Liver (tissue), 8 donors: ENCODE measurements at regions not wholly inside any gene's neighbourhood (a gene's known extent, or its start where the extent isn't known, plus 50 kb on each side); places are given as distances from the start of the nearest gene placed in this dataset.

Source experiments
- DNase-seq: peaks from one replicate; pipeline ENCODE4 v3.0.0-alpha.2; 2017; ENCODE audit warnings: low spot score
- H3K27ac ChIP-seq, 2 donors: one replicate each; pipeline ENCODE4 v1.7.0; 2013; ENCODE audit warnings: inconsistent platforms in 2 of 2, low read length in 2 of 2, control low read depth in 1 of 2, low read depth in 1 of 2, mild to moderate bottlenecking in 1 of 2
- H3K27me3 ChIP-seq, 4 donors: one replicate each; pipeline versions ENCODE4 v1.6.1 to v1.7.0; 2013; ENCODE audit warnings: low read length in 3 of 4, inconsistent platforms in 1 of 4, mild to moderate bottlenecking in 1 of 4, moderate library complexity in 1 of 4; ENCODE audit not compliant: control insufficient read depth in 4 of 4, insufficient read depth in 4 of 4
- H3K36me3 ChIP-seq, 4 donors: one replicate each; pipeline versions ENCODE4 v1.6.1 to v1.7.0; 2013; ENCODE audit warnings: low read length in 3 of 4, mild to moderate bottlenecking in 3 of 4, low read depth in 1 of 4, moderate library complexity in 1 of 4; ENCODE audit not compliant: control insufficient read depth in 4 of 4, insufficient read depth in 3 of 4
- H3K4me1 ChIP-seq, 4 donors: one replicate each; pipeline versions ENCODE4 v1.6.1 to v1.7.0; 2013; ENCODE audit warnings: low read length in 3 of 4, mild to moderate bottlenecking in 3 of 4, moderate library complexity in 1 of 4; ENCODE audit not compliant: control insufficient read depth in 4 of 4, insufficient read depth in 4 of 4
- H3K4me3 ChIP-seq, 3 donors: one replicate each; pipeline versions ENCODE4 v1.6.1 to v1.7.0; 2013; ENCODE audit warnings: low read length in 3 of 3, control low read depth in 1 of 3, low read depth in 1 of 3, mild to moderate bottlenecking in 1 of 3
- H3K9ac ChIP-seq, 2 donors: one replicate each; pipeline ENCODE4 v1.7.0; 2013; ENCODE audit warnings: low read length in 2 of 2, mild to moderate bottlenecking in 2 of 2, moderate library complexity in 2 of 2, control low read depth in 1 of 2, low read depth in 1 of 2
- H3K9me3 ChIP-seq, 4 donors: one replicate each; pipeline versions ENCODE4 v1.6.1 to v1.7.0; 2013; ENCODE audit warnings: low read length in 3 of 4; ENCODE audit not compliant: control insufficient read depth in 4 of 4
- ATF3 ChIP-seq: IDR thresholded peaks from 2 replicates; pipeline ENCODE4 v1.6.1; 2016; ENCODE audit warnings: antibody characterized with exemption
- CTCF ChIP-seq: fragments of 150-350 bp; IDR thresholded peaks from 2 replicates; pipeline ENCODE4 v1.5.1; 2017; ENCODE audit warnings: improper control_type of control experiment, low read depth, low read length; ENCODE audit not compliant: missing input control
- EGR1 ChIP-seq, 2 donors: IDR thresholded peaks; 2 replicates each; pipeline ENCODE4 v1.6.1; 2016 to 2018; ENCODE audit warnings: antibody characterized with exemption in 2 of 2, low read depth in 2 of 2
- FOXA1 ChIP-seq: IDR thresholded peaks from 2 replicates; pipeline ENCODE4 v1.6.1; 2016; ENCODE audit warnings: antibody characterized with exemption
- FOXA2 ChIP-seq: IDR thresholded peaks from 2 replicates; pipeline ENCODE4 v1.6.1; 2016; ENCODE audit warnings: antibody characterized with exemption
- GABPA ChIP-seq, 2 donors: IDR thresholded peaks in 1 of 2; conservative IDR thresholded peaks in 1 of 2; 2 replicates each; pipeline ENCODE4 v1.6.1; 2016; ENCODE audit warnings: antibody characterized with exemption in 2 of 2, mild to moderate bottlenecking in 1 of 2, moderate library complexity in 1 of 2
- HNF4A ChIP-seq, 2 donors: conservative IDR thresholded peaks; 2 replicates each; pipeline ENCODE4 v1.6.1; 2016; ENCODE audit warnings: antibody characterized with exemption in 2 of 2, mild to moderate bottlenecking in 2 of 2
- HNF4G ChIP-seq: IDR thresholded peaks from 2 replicates; pipeline ENCODE4 v1.6.1; 2016; ENCODE audit warnings: antibody characterized with exemption
- JUND ChIP-seq, 2 donors: IDR thresholded peaks; 2 replicates each; pipeline ENCODE4 v1.6.1; 2016; ENCODE audit warnings: antibody characterized with exemption in 2 of 2
- MAX ChIP-seq: IDR thresholded peaks from 2 replicates; pipeline ENCODE4 v1.6.1; 2016; ENCODE audit warnings: antibody characterized with exemption
- NR2F2 ChIP-seq: IDR thresholded peaks from 2 replicates; pipeline ENCODE4 v1.6.1; 2016; ENCODE audit warnings: antibody characterized with exemption
- RAD21 ChIP-seq, 2 donors: IDR thresholded peaks; 2 replicates each; pipeline ENCODE4 v1.6.1; 2016; ENCODE audit warnings: antibody characterized with exemption in 2 of 2, mild to moderate bottlenecking in 2 of 2
- REST ChIP-seq: IDR thresholded peaks from 2 replicates; pipeline ENCODE4 v1.6.1; 2016; ENCODE audit warnings: antibody characterized with exemption, mild to moderate bottlenecking
- RXRA ChIP-seq, 2 donors: IDR thresholded peaks; 2 replicates each; pipeline ENCODE4 v1.6.1; 2017 to 2018; ENCODE audit warnings: antibody characterized with exemption in 2 of 2, mild to moderate bottlenecking in 1 of 2
- SP1 ChIP-seq: IDR thresholded peaks from 2 replicates; pipeline ENCODE4 v1.6.1; 2018; ENCODE audit warnings: antibody characterized with exemption, mild to moderate bottlenecking
- TAF1 ChIP-seq: conservative IDR thresholded peaks from 2 replicates; pipeline ENCODE4 v1.6.1; 2016; ENCODE audit warnings: antibody characterized with exemption, mild to moderate bottlenecking
- YY1 ChIP-seq: IDR thresholded peaks from 2 replicates; pipeline ENCODE4 v1.6.1; 2016; ENCODE audit warnings: antibody characterized with exemption, mild to moderate bottlenecking
- ZBTB33 ChIP-seq: IDR thresholded peaks from 2 replicates; pipeline ENCODE4 v1.6.1; 2016; ENCODE audit warnings: antibody characterized with exemption
- WGBS: extraction: QIAGEN DNeasy Blood & Tissue Kit; methylation state at CpG from one replicate; pipeline ENCODE4 v1.1.7; 2013; 5-methylcytosine and 5-hydroxymethylcytosine counted together
- donor health status: healthy.
- donor health status: healthy.
- donor health status: healthy.
- donor health status: healthy.
- donor health status: healthy.

GRCh38 chr20:47925593-47925992 lies 140.3 kb upstream of the SULF2 start:
- TF ChIP-seq HNF4G (no peak), YY1 (no peak), HNF4A (conservative IDR thresholded peaks at IDR 0.05) (no peak), RXRA (IDR thresholded peaks at IDR 0.05) (no peak), RAD21 (IDR thresholded peaks at IDR 0.05) (no peak), SP1 (no peak), MAX (no peak), REST (no peak), ZBTB33 (no peak), FOXA1 (no peak), NR2F2 (no peak), FOXA2 (no peak), JUND (IDR thresholded peaks at IDR 0.05) (no peak), TAF1 (no peak), CTCF (no peak), GABPA (IDR thresholded peaks at IDR 0.05 in 1 of 2, conservative IDR thresholded peaks at IDR 0.05 in 1 of 2) (no peak), EGR1 (IDR thresholded peaks at IDR 0.05; ENCODE audit: low read depth in 2 of 2) (no peak), ATF3 (no peak)
- Histone ChIP-seq H3K4me1 (no peaks in the 10 kb centered on the region), H3K27me3 (peaks cover 0 to 19% (median 0%) of the 10 kb centered on the region in 4 donors), H3K27ac (no peak overlapping the region), H3K36me3 (no peaks in the 10 kb centered on the region), H3K9me3 (no peaks in the 10 kb centered on the region), H3K9ac (no peak overlapping the region), H3K4me3 (no peak overlapping the region)
- DNase-seq = no peak
- 63% methylated on average over 3 of the region's 3 CpGs for WGBS
